HUES64 (cell line): ENCODE measurements at regions not wholly inside any gene's neighbourhood (a gene's known extent, or its start where the extent isn't known, plus 50 kb on each side); places are given as distances from the start of the nearest gene placed in this dataset.
"Not testable (repeated sequence)": the region's sequence is repeated elsewhere in the genome, so short reads cannot be mapped to it uniquely, and the experiment has no call there.

Source experiments
- H3K27ac ChIP-seq: 2 replicates; pipeline ENCODE4 v1.7.0; 2013; ENCODE audit warnings: low read depth, low read length, inconsistent platforms
- H3K27me3 ChIP-seq: 2 replicates; pipeline ENCODE4 v1.6.1; 2013; ENCODE audit warnings: mild to moderate bottlenecking, low read length; ENCODE audit not compliant: insufficient read depth
- H3K36me3 ChIP-seq: 2 replicates; pipeline ENCODE4 v1.6.1; 2013; ENCODE audit warnings: mild to moderate bottlenecking, low read length; ENCODE audit not compliant: insufficient read depth
- H3K4me1 ChIP-seq: 2 replicates; pipeline ENCODE4 v1.6.1; 2013; ENCODE audit warnings: mild to moderate bottlenecking, low read length, moderate library complexity; ENCODE audit not compliant: insufficient read depth
- H3K4me3 ChIP-seq: 2 replicates; pipeline ENCODE4 v1.5.1; 2013; ENCODE audit warnings: mild to moderate bottlenecking, low read length, moderate library complexity
- H3K9ac ChIP-seq: 2 replicates; pipeline ENCODE4 v1.6.1; 2013; ENCODE audit warnings: mild to moderate bottlenecking, low read depth, low read length
- H3K9me3 ChIP-seq: 2 replicates; pipeline ENCODE4 v1.6.1; 2013; ENCODE audit warnings: low read depth, low read length; ENCODE audit not compliant: insufficient read depth
- WGBS: fragments of 150-250, 120-280 bp; methylation state at CpG from one replicate; pipeline ENCODE4 v1.1.7; 2013; ENCODE audit warnings: missing lambda C conversion rate; 5-methylcytosine and 5-hydroxymethylcytosine counted together

DNA sequence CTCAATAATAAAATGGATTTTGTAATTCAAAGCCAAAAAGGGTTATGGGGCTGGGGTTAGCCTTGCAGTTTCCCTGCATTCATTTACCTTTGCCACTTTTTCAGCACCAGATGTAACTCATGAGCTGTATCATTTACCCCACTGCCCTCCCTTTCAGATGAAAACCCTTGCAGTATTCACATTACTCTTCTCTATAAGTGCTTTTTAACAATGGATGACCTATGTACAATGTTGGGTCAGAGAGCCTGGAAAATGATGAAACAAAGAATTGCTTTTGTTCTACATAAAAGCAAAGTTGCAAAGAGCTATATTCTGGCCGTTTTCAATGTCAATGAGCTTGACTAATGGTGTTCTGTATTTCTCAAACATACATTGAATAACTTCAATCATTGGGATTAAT is 189.7 kb downstream of the TMEM26 start:
- WGBS = no CpG with 5 or more reads among the region's 1 CpG
- no peaks in the 10 kb centered on the region for H3K27me3 ChIP-seq
- H3K9ac ChIP-seq = no peak overlapping the region
- H3K27ac ChIP-seq = no peak overlapping the region
- no peak overlapping the region for H3K4me3 ChIP-seq
- no peaks in the 10 kb centered on the region for H3K36me3 ChIP-seq
- no peaks in the 10 kb centered on the region for H3K4me1 ChIP-seq
- no peaks in the 10 kb centered on the region for H3K9me3 ChIP-seq

GRCh38 chr10:61262486-61263261 is 190.5 kb downstream of the TMEM26 start:
- H3K4me1 ChIP-seq = no peaks in the 10 kb centered on the region
- 100% methylated on average over 2 of the region's 3 CpGs for whole genome bisulfite sequencing
- H3K27me3 ChIP-seq = no peaks in the 10 kb centered on the region
- H3K4me3 ChIP-seq = no peak overlapping the region
- H3K36me3 ChIP-seq = no peaks in the 10 kb centered on the region
- no peak overlapping the region for H3K27ac ChIP-seq
- no peak overlapping the region for H3K9ac ChIP-seq
- H3K9me3 ChIP-seq = no peaks in the 10 kb centered on the region

DNA sequence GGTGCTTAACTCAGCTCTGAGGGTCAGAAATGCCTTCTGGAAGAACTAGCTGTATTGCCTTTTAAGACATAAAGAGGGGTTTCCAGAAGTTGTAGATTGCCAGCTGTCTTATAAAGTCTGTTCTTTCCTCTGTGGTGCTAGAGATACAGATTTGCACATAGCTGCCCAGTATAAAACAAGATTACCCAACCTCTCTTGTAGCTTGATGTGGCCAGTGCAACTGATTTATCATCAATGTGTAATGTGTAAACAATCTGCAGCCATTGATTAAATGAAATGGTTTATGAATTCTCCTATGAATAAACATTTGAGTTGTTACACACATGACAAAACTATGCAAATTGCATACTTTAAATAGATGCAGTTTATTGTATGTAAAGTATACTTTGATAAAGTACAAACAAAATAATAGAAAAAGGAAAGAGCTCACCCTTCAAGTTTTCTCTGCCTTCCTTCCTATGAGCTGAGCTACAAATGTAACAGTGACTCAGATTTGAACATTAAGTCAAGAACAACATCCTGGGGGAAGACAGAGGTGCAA is 195.2 kb downstream of the TMEM26 start:
- Histone ChIP-seq H3K4me3 (no peak overlapping the region), H3K36me3 (no peaks in the 10 kb centered on the region), H3K4me1 (no peaks in the 10 kb centered on the region), H3K9ac (no peak overlapping the region), H3K9me3 (no peaks in the 10 kb centered on the region), H3K27ac (no peak overlapping the region), H3K27me3 (no peaks in the 10 kb centered on the region)

GRCh38 chr10:61257136-61257535 is 196.0 kb downstream of the TMEM26 start:
- H3K36me3 ChIP-seq = no peaks in the 10 kb centered on the region
- no peak overlapping the region for H3K4me3 ChIP-seq
- no peak overlapping the region for H3K9ac ChIP-seq
- H3K27ac ChIP-seq = no peak overlapping the region
- H3K9me3 ChIP-seq = no peaks in the 10 kb centered on the region
- 93% methylated on average over 6 of the region's 6 CpGs for WGBS
- no peaks in the 10 kb centered on the region for H3K4me1 ChIP-seq
- no peaks in the 10 kb centered on the region for H3K27me3 ChIP-seq

- WGBS = 100% methylated on average over 1 of the region's 1 CpG
- H3K36me3 ChIP-seq, H3K4me3 ChIP-seq, H3K9ac ChIP-seq, H3K27me3 ChIP-seq, H3K9me3 ChIP-seq, H3K27ac ChIP-seq, H3K4me1 ChIP-seq: not testable (repeated sequence)
These were observed 200.9 kb downstream of the TMEM26 start for GRCh38 chr10:61252326-61252725.

DNA sequence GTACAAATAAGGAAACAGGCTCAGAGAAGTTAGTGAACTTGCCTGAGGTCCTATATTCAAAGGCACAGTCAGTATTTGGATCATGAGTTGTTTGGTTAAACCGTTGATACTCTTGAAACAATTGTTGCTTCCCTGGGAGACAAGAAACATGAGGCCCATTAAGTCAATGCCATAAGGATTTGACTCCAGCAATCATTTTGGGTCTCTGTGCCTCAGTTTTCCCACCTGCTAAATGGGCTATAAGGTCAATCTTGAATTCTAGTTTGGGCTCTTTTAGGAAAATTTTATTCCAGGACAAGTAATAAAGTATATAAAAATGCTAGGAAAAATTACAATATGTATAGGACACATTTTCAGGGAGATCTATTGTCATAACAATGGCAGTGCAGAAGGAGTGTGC is 202.1 kb downstream of the TMEM26 start:
- no peak overlapping the region for H3K9ac ChIP-seq
- no peak overlapping the region for H3K27ac ChIP-seq
- H3K27me3 ChIP-seq = no peaks in the 10 kb centered on the region
- no peak overlapping the region for H3K4me3 ChIP-seq
- H3K36me3 ChIP-seq = no peaks in the 10 kb centered on the region
- 91% methylated on average over 1 of the region's 1 CpG for WGBS
- no peaks in the 10 kb centered on the region for H3K9me3 ChIP-seq
- no peaks in the 10 kb centered on the region for H3K4me1 ChIP-seq

- Histone ChIP-seq H3K4me1 (no peaks in the 10 kb centered on the region), H3K9ac (no peak overlapping the region), H3K36me3 (no peaks in the 10 kb centered on the region), H3K9me3 (no peaks in the 10 kb centered on the region), H3K4me3 (no peak overlapping the region), H3K27ac (no peak overlapping the region), H3K27me3 (no peaks in the 10 kb centered on the region)
- 100% methylated on average over 1 of the region's 2 CpGs for WGBS
These were observed 203.1 kb downstream of the TMEM26 start for GRCh38 chr10:61250131-61250530.

- Histone ChIP-seq H3K27ac (no peak overlapping the region), H3K9ac (no peak overlapping the region), H3K4me1 (no peaks in the 10 kb centered on the region), H3K27me3 (no peaks in the 10 kb centered on the region), H3K9me3 (no peaks in the 10 kb centered on the region), H3K36me3 (no peaks in the 10 kb centered on the region), H3K4me3 (no peak overlapping the region)
These were observed 205.2 kb downstream of the TMEM26 start for GRCh38 chr10:61248013-61248412.

DNA sequence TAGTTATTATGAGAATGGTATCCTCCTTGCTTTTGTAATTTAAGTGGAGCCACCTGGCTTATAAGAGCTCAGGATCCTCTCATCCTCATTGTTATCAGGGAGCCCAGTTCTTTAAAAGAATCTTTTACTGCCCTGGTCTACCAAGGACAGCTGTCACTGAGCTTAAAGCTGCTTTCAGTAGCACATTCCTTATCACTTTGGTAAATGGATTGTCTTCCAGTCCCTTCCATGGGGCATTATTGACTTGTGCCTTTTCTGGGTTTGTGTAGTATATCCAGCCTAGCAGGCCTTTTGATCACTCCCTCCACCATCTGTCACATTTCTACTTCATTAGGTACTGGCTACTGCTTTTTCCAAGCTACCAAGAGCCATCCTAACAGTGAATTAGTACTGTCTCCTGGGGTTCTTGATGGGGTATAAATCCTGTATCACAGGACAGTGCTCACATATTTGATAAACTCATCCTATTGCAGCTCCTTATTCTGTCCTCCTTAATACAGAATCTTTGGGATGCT is 208.9 kb downstream of the TMEM26 start:
- H3K9me3 ChIP-seq = no peaks in the 10 kb centered on the region

DNA sequence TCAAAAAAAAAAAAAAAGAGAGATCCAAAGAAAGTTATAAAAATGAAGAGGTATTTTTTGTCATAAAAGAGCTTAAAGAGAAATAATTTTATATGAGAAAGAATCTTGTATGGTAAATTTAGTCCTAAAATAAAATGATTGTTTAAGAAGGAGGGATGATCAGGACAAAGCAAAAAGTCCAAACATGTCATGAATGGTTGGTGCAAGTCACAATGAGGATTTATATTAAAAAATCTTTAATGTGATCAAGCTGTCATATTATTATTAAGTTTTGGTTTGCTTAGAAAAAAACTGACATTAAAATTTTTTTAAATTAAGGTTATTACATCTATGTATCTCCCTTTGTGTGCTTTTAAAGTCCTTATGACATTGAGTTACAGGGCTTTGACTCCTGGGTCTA is 220.4 kb downstream of the TMEM26 start:
- no peak overlapping the region for H3K9ac ChIP-seq
- no peaks in the 10 kb centered on the region for H3K36me3 ChIP-seq
- no peaks in the 10 kb centered on the region for H3K27me3 ChIP-seq
- H3K27ac ChIP-seq = no peak overlapping the region
- H3K4me1 ChIP-seq = no peaks in the 10 kb centered on the region
- no peak overlapping the region for H3K4me3 ChIP-seq
- peaks cover 24% of the 10 kb centered on the region for H3K9me3 ChIP-seq

More for the DNA sequence above, 208.9 kb downstream of the TMEM26 start:
- no peaks in the 10 kb centered on the region for H3K27me3 ChIP-seq
- no peak overlapping the region for H3K9ac ChIP-seq
- no peaks in the 10 kb centered on the region for H3K4me1 ChIP-seq
- no peak overlapping the region for H3K27ac ChIP-seq
- H3K4me3 ChIP-seq = no peak overlapping the region
- no peaks in the 10 kb centered on the region for H3K36me3 ChIP-seq

GRCh38 chr10:61225939-61226338 is 227.2 kb downstream of the TMEM26 start:
- Histone ChIP-seq H3K27me3 (no peaks in the 10 kb centered on the region), H3K9me3 (0 out of 2 replicates have a peak, but pooled peaks cover 4% of the 10 kb centered on the region), H3K36me3 (no peaks in the 10 kb centered on the region), H3K4me1 (no peaks in the 10 kb centered on the region), H3K9ac (no peak overlapping the region), H3K4me3 (no peak overlapping the region), H3K27ac (no peak overlapping the region)

DNA sequence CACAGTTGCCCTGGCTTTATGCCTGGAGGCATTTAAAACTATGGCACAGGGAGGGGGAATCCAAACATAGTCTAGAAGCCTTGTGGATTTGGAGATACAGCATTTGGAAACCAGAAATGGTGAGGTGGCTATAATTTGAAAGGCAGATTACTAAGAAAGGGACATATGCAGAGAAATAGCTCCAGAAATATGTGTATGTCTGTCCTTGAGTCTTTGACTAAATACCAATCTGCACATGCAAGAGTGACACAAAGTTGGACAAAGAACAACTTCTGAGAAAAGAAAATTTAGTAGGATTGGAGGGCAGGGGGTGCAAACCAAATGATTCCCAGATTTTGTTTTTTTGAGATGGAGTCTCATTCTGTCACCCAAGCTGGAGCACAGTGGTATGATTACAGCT is 229.6 kb downstream of the TMEM26 start:
- Histone ChIP-seq H3K9ac (no peak overlapping the region), H3K4me1 (no peaks in the 10 kb centered on the region), H3K27ac (no peak overlapping the region), H3K36me3 (no peaks in the 10 kb centered on the region), H3K27me3 (no peaks in the 10 kb centered on the region), H3K9me3 (0 out of 2 replicates have a peak, but pooled peaks cover 4% of the 10 kb centered on the region), H3K4me3 (no peak overlapping the region)
